HK-2 (cell line): ENCODE measurements at regions not wholly inside any gene's neighbourhood (a gene's known extent, or its start where the extent isn't known, plus 50 kb on each side); places are given as distances from the start of the nearest gene placed in this dataset.
"Not testable (repeated sequence)": the region's sequence is repeated elsewhere in the genome, so short reads cannot be mapped to it uniquely, and the experiment has no call there.

Experiments
- DNase-seq: peaks from one replicate; pipeline ENCODE4 v3.0.0-alpha.2; 2018; ENCODE audit not compliant: unreplicated experiment

- DNase-seq: no peak
These were observed 89.5 kb upstream of the RPL38 start for GRCh38 chr17:74113952-74114351.

- no peak for DNase-seq
These were observed 88.5 kb upstream of the RPL38 start for GRCh38 chr17:74114881-74115470.

GRCh38 chr17:74115586-74115985 lies 87.9 kb upstream of the RPL38 start:
- no peak for DNase-seq

GRCh38 chr17:74116087-74116717 lies 87.3 kb upstream of the RPL38 start:
- no peak for DNase-seq

GRCh38 chr17:74117087-74117698 lies 86.3 kb upstream of the RPL38 start:
- no peak for DNase-seq

GRCh38 chr17:74117999-74118421 lies 85.5 kb upstream of the RPL38 start:
- DNase-seq: no peak

GRCh38 chr17:74118504-74118903 lies 85.0 kb upstream of the RPL38 start:
- no peak for DNase-seq

GRCh38 chr17:74119049-74119580 lies 84.4 kb upstream of the RPL38 start:
- DNase-seq: no peak

GRCh38 chr17:74119965-74120364 lies 83.5 kb upstream of the RPL38 start:
- no peak for DNase-seq

- DNase-seq: no peak
These were observed 80.1 kb upstream of the RPL38 start for GRCh38 chr17:74123350-74123749.

GRCh38 chr17:74123866-74124444 lies 79.5 kb upstream of the RPL38 start:
- no peak for DNase-seq

- no peak for DNase-seq
These were observed 78.3 kb upstream of the RPL38 start for GRCh38 chr17:74125156-74125555.

GRCh38 chr17:74126179-74126900 lies 77.1 kb upstream of the RPL38 start:
- no peak for DNase-seq

GRCh38 chr17:74126959-74127358 lies 76.5 kb upstream of the RPL38 start:
- no peak for DNase-seq

GRCh38 chr17:74128456-74129211 lies 74.8 kb upstream of the RPL38 start:
- DNase-seq: no peak

- not testable (repeated sequence) for DNase-seq
These were observed 73.7 kb upstream of the RPL38 start for GRCh38 chr17:74129800-74130199.

- DNase-seq: no peak
These were observed 73.2 kb upstream of the RPL38 start for GRCh38 chr17:74130276-74130675.

GRCh38 chr17:74130841-74131240 lies 72.6 kb upstream of the RPL38 start:
- no peak for DNase-seq

- no peak for DNase-seq
These were observed 71.1 kb upstream of the RPL38 start for GRCh38 chr17:74132354-74132753.

GRCh38 chr17:74133740-74134139 lies 69.7 kb upstream of the RPL38 start:
- DNase-seq: no peak

- not testable (repeated sequence) for DNase-seq
These were observed 69.2 kb upstream of the RPL38 start for GRCh38 chr17:74134234-74134633.
